ENCODE measurements at regions not wholly inside any gene's neighbourhood (a gene's known extent, or its start where the extent isn't known, plus 50 kb on each side); places are given as distances from the start of the nearest gene placed in this dataset.

- ChIA-PET CTCF (no interaction called here), POLR2A (ENCODE audit: low non-redundant PET) (no interaction called here)
- Histone ChIP-seq H3K27me3 (replicated peaks; ENCODE audit: insufficient read depth, low read depth, low read length, poor library complexity) (no peaks in the 10 kb centered on the region), H3K27ac (ENCODE audit: low read depth, low read length, poor library complexity, severe bottlenecking) (no peak overlapping the region), H3K9me3 (ENCODE audit: low read depth, low read length, poor library complexity, severe bottlenecking) (no peaks in the 10 kb centered on the region), H3K36me3 (ENCODE audit: insufficient read depth, low read length, poor library complexity, severe bottlenecking) (no peaks in the 10 kb centered on the region), H3K4me1 (ENCODE audit: insufficient read depth, low read length, poor library complexity, severe bottlenecking) (no peaks in the 10 kb centered on the region), H3K4me3 (ENCODE audit: low read depth, low read length, poor library complexity, severe bottlenecking) (no peak overlapping the region)
- no peak for TF ChIP-seq CTCF (conservative IDR thresholded peaks at IDR 0.05; ENCODE audit: low read depth, low read length)
- no peak for TF ChIP-seq EZH2 (IDR thresholded peaks at IDR 0.05; ENCODE audit: borderline replicate concordance, low read depth, low read length, poor library complexity, severe bottlenecking)
- no peak for DNase-seq (ENCODE audit: low spot score)
- intact Hi-C loops (cut with micrococcal nuclease; ENCODE audit: unreplicated experiment), result no loop called here
- no TSS peak for BruUV-seq (replicated peaks)
Observed at GRCh38 chr5:175021321-175021720, 296.9 kb downstream of the MSX2 start.

GRCh38 chr5:175015028-175015685 lies 290.8 kb downstream of the MSX2 start:
- CTCF ChIA-PET, result no interaction called here
- H3K27me3 ChIP-seq (replicated peaks; ENCODE audit: insufficient read depth, low read depth, low read length, poor library complexity), result no peaks in the 10 kb centered on the region
- no peak overlapping the region for H3K4me3 ChIP-seq (ENCODE audit: low read depth, low read length, poor library complexity, severe bottlenecking)
- no peaks in the 10 kb centered on the region for H3K9me3 ChIP-seq (ENCODE audit: low read depth, low read length, poor library complexity, severe bottlenecking)
- no peaks in the 10 kb centered on the region for H3K36me3 ChIP-seq (ENCODE audit: insufficient read depth, low read length, poor library complexity, severe bottlenecking)
- BruUV-seq (replicated peaks), result no TSS peak
- POLR2A ChIA-PET (ENCODE audit: low non-redundant PET), result no interaction called here
- intact Hi-C loops (cut with micrococcal nuclease; ENCODE audit: unreplicated experiment), result no loop called here
- no peaks in the 10 kb centered on the region for H3K4me1 ChIP-seq (ENCODE audit: insufficient read depth, low read length, poor library complexity, severe bottlenecking)
- H3K27ac ChIP-seq (ENCODE audit: low read depth, low read length, poor library complexity, severe bottlenecking), result no peak overlapping the region
- no peak for TF ChIP-seq CTCF (conservative IDR thresholded peaks at IDR 0.05; ENCODE audit: low read depth, low read length)
- no peak for TF ChIP-seq EZH2 (IDR thresholded peaks at IDR 0.05; ENCODE audit: borderline replicate concordance, low read depth, low read length, poor library complexity, severe bottlenecking)
- no peak for DNase-seq (ENCODE audit: low spot score)

- intact Hi-C loops (cut with micrococcal nuclease; ENCODE audit: unreplicated experiment), result no loop called here
- ChIA-PET CTCF (no interaction called here), POLR2A (ENCODE audit: low non-redundant PET) (no interaction called here)
- Histone ChIP-seq H3K27ac (ENCODE audit: low read depth, low read length, poor library complexity, severe bottlenecking) (no peak overlapping the region), H3K4me1 (ENCODE audit: insufficient read depth, low read length, poor library complexity, severe bottlenecking) (no peaks in the 10 kb centered on the region), H3K4me3 (ENCODE audit: low read depth, low read length, poor library complexity, severe bottlenecking) (no peak overlapping the region), H3K36me3 (ENCODE audit: insufficient read depth, low read length, poor library complexity, severe bottlenecking) (no peaks in the 10 kb centered on the region), H3K27me3 (replicated peaks; ENCODE audit: insufficient read depth, low read depth, low read length, poor library complexity) (no peaks in the 10 kb centered on the region), H3K9me3 (ENCODE audit: low read depth, low read length, poor library complexity, severe bottlenecking) (no peaks in the 10 kb centered on the region)
- no TSS peak for BruUV-seq (replicated peaks)
- TF ChIP-seq CTCF (conservative IDR thresholded peaks at IDR 0.05; ENCODE audit: low read depth, low read length) (no peak), EZH2 (IDR thresholded peaks at IDR 0.05; ENCODE audit: borderline replicate concordance, low read depth, low read length, poor library complexity, severe bottlenecking) (no peak)
- DNase-seq (ENCODE audit: low spot score), result no peak
Observed at GRCh38 chr5:175013251-175013650, 288.9 kb downstream of the MSX2 start.

Measured in A673 (cell line).